NCI-H2196 (cell line): ENCODE measurements at regions not wholly inside any gene's neighbourhood (a gene's known extent, or its start where the extent isn't known, plus 50 kb on each side); places are given as distances from the start of the nearest gene placed in this dataset.
"Not testable (repeated sequence)": the region's sequence is repeated elsewhere in the genome, so short reads cannot be mapped to it uniquely, and the experiment has no call there.

Source experiments
- DNase-seq: peaks from one replicate; lab custom pipeline; 2025; ENCODE audit not compliant: unreplicated experiment; lab: John Stamatoyannopoulos, UW

GRCh38 chr15:70378126-70379031 lies 280.7 kb upstream of the TLE3 start:
- no peak for DNase-seq

- DNase-seq = no peak
Measured at GRCh38 chr15:70376929-70377691, 279.4 kb upstream of the TLE3 start.

- DNase-seq = no peak
Measured at GRCh38 chr15:70376031-70376928, 278.6 kb upstream of the TLE3 start.

GRCh38 chr15:70375586-70375985 lies 277.9 kb upstream of the TLE3 start:
- DNase-seq = no peak

- no peak for DNase-seq
Measured at GRCh38 chr15:70375006-70375431, 277.3 kb upstream of the TLE3 start.

- DNase-seq = no peak
Measured at GRCh38 chr15:70374096-70374495, 276.4 kb upstream of the TLE3 start.

GRCh38 chr15:70373439-70373838 lies 275.7 kb upstream of the TLE3 start:
- DNase-seq = not testable (repeated sequence)

- DNase-seq = not testable (repeated sequence)
Measured at GRCh38 chr15:70367913-70368705, 270.4 kb upstream of the TLE3 start.

- DNase-seq = not testable (repeated sequence)
Measured at GRCh38 chr15:70364023-70364422, 266.3 kb upstream of the TLE3 start.

- DNase-seq = peak; percentile 13
Measured at GRCh38 chr15:70362886-70363285, 265.2 kb upstream of the TLE3 start.

- DNase-seq = no peak
Measured at GRCh38 chr15:70362350-70362749, 264.6 kb upstream of the TLE3 start.

GRCh38 chr15:70361891-70362290 lies 264.2 kb upstream of the TLE3 start:
- no peak for DNase-seq

GRCh38 chr15:70361106-70361505 lies 263.4 kb upstream of the TLE3 start:
- DNase-seq = no peak

GRCh38 chr15:70358871-70359647 lies 261.3 kb upstream of the TLE3 start:
- no peak for DNase-seq

- no peak for DNase-seq
Measured at GRCh38 chr15:70358011-70358819, 260.5 kb upstream of the TLE3 start.

GRCh38 chr15:70357453-70357852 lies 259.7 kb upstream of the TLE3 start:
- DNase-seq = no peak

- DNase-seq = no peak
Measured at GRCh38 chr15:70356919-70357318, 259.2 kb upstream of the TLE3 start.

GRCh38 chr15:70356062-70356860 lies 258.5 kb upstream of the TLE3 start:
- DNase-seq = no peak
